Stimulated activated CD8-positive, alpha-beta memory T cell treated with anti-CD3 and anti-CD28 coated beads, Interleukin-4, amount 100 ng/mL, for 1 hour (primary cell): ENCODE measurements at regions not wholly inside any gene's neighbourhood (a gene's known extent, or its start where the extent isn't known, plus 50 kb on each side); places are given as distances from the start of the nearest gene placed in this dataset.
"Not testable (repeated sequence)": the region's sequence is repeated elsewhere in the genome, so short reads cannot be mapped to it uniquely, and the experiment has no call there.

Experiments used
- DNase-seq, 2 donors: peaks; one replicate each; pipeline ENCODE4 v3.0.0-alpha.2; 2020; ENCODE audit warnings: low read depth in 2 of 2, low spot score in 1 of 2

DNA sequence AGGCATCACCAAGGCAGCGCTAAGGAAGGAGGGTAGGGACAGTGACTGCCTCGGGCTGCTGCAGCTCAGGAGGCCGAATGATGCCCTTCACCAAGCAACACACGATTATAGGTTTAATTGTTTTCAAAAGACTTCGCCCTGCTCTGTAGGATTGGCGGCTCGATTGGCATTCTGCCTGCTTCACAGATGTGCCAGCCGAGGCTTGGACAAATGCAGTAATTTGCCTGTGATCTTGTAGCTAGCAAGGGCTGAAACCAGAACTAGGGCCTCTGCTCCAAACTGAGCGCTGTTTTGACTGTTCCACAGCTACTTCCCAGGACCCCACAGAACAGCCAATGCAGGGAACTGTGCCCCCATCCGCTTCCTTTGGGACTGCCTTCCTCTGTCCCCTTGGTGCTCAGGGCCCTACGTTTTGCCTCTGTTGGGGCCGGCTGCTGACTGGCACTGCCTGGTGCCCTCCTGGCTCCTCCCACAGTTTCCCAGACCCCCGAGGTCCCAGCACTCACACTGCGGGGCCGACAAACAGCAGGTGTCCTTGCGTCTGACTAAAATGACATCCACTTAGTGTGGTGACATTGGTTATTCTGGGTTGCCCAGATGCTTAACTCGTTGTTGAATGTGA, 62.6 kb upstream of the EN2 start:
- no peak for DNase-seq

GRCh38 chr7:155396661-155397060, 61.3 kb upstream of the EN2 start:
- no peak for DNase-seq

DNA sequence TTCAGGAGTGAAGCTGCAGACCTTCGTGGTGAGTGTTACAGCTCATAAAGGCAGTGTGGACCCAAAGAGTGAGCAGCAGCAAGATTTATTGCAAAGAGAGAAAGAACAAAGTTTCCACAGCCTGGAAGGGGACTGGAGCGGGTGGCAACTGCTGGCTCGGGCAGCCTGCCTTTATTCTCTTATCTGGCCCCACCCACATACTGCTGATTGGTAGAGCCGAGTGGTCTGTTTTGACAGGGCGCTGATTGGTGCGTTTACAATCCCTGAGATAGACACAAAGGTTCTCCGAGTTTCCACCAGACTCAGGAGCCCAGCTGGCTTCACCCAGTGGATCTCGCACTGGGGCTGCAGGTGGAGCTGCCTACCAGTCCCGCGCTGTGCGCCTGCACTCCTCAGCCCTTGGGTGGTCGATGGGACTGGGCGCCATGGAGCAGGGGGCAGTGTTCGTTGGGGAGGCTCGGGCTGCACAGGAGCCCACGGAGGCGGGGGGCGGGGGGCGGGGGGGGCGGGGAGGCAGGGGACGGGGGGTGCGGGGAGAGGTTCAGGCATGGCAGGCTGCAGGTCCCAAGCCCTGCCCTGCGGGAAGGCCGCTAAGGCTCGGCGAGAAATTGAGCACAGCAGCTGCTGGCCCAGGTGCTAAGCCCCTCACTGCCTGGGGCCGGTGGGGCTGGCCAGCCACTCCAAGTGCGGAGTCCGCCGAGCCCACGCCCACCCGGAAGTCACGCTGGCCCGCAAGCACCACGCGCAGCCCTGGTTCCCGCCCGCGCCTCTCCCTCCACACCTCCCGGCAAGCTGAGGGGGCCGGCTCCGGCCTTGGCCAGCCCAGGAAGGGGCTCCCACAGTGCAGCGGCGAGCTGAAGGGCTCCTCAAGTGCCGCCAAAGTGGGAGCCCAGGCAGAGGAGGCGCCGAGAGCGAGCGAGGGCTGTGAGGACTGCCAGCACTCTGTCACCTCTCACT, 59.9 kb upstream of the EN2 start:
- DNase-seq: not testable (repeated sequence)

DNA sequence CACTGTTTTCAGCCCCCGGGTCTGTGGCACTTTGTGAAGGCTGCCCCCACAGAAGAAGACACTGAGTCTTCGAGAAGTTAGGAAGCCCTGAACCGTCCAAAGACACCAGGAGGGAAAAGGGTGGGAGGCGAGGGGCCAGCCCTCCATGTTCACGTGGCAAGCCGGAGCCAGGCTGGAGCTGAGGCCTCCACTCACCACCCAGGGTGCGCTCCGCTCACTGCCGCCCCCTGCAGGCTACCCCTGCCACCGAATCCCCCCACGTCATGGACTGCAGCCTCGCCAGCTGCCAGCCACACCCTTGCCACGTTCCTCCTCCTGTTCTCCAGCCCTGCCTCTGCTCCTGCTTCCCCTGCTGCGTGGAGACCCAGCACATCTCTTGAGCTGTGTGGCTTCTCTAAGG, 59.0 kb upstream of the EN2 start:
- DNase-seq: no peak

- no peak for DNase-seq
These were observed 58.4 kb upstream of the EN2 start for GRCh38 chr7:155399577-155399976.

- DNase-seq: no peak
These were observed 56.7 kb upstream of the EN2 start for GRCh38 chr7:155401231-155401630.

DNA sequence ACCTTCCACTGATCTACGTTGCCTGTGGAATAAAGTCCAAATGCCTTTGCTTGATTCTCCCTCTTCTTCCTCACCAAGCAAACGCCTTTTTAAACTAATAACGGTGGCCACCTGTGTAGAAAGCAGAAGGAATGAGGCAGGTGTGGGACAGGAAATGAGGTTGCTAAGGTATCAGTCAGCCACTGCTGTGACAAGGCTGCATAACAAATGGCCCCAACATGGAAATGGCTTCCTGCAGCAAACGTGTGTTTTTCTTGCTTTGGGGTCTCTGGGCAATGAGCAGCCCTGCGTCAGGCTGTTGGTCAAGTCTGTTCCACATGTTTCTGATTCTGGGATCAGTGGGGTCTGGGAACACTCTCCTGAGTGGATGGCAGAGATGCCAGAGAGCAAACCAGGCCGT, 56.0 kb upstream of the EN2 start:
- no peak for DNase-seq

DNA sequence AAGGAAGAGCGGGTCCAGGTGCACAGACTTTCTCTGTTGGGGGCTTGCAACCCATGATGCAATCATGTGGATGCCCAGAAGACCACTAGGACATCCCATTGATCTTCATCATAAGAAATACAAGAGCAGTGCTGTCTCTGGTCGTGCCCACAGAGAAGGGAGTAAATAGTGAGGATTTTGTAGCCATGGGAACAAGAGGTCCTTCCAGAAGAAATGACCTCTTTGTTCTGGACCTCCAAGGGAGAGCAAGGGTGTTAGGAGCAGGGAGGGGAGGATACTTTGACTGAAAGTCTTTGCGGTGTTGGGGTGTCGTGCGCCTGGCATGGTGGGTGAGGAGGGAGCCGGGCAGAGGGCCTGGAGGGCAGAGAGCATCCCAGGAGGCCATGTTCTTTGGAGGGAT, 55.0 kb upstream of the EN2 start:
- no peak for DNase-seq

DNA sequence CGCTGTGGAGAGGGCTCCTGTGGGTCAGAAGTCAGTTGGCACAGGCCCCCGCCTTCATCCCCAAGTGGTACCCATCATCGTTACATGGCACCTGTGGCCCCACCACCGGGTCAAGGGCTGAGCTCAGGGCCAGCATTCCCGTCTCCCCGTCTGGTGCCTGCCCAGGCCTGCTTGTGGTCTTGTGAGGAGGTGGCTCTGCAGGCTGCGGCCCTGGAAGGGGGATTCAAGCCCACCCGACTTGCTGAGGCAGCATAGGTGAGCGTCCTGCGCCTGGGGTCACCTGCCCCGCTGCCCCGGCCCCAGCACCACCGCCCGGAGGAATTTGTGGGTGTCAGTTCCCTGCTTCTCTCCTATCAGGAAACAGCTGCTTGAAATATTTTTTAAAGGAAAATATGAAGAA, 53.0 kb upstream of the EN2 start:
- no peak for DNase-seq

DNA sequence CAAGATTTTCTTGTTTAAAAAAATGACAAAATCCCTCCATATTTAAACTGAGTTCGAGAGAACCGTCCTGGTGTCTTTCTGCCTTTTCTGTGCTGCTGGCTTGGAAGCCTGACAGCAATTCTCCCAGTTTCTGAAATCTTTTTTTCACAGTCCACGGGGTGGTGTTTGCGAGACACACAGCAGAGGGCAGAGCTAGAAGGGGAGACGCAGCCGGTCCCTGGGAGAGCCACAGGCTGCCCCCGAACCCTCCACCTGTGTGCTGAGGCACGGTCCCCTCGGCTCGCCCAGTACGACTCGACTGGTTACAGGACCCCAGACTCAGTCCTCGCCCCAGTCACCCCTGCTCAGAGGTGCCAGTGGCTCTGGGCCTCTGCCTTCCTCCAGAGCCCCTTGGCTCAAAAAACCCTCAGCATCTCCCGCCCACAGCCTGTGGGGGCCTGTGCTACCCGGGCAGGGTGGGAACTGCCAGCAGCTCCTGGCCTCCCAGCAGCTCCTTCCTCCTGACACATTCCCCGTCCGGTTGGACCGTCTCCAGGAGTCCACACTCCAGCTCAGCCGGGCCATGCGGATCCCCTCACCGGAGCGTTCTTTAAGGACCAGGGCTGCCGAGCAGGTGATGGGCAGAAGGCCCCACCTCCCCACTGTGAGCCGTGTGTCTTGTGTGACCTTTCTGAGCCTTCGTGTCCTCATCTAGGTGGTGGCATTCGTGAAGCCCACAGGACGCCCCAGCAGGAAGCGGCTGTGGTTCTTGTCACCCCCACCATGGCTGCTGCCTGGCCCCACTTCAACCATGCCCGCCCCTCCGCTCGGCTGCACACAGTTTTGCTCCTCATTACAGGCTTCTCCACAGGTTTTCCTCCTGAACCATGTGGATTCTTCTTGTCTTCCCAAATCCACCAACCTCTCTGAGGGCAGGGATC, 52.3 kb upstream of the EN2 start:
- DNase-seq: no peak

DNA sequence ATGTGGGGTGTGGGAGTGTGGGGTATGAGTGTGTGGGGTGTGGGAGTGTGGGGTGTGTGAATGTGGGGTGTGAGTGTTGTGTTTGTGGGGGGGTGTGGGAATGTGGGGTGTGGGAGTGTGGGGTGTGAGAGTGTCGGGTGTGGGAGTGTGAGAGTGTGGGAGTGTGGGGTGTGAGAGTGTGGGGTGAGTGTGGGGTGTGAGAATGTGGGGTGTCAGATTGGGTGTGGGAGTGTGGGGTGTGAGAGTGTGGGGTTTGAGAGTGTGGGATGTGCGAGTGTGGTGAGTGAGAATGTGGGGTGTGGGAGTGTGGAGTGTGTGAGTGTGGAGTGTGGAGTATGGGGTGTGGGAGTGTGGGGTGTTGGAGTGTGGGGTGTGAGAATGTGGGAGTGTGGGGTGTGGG, 50.1 kb upstream of the EN2 start:
- no peak for DNase-seq
